ENCODE measurements at regions not wholly inside any gene's neighbourhood (a gene's known extent, or its start where the extent isn't known, plus 50 kb on each side); places are given as distances from the start of the nearest gene placed in this dataset.

DNA sequence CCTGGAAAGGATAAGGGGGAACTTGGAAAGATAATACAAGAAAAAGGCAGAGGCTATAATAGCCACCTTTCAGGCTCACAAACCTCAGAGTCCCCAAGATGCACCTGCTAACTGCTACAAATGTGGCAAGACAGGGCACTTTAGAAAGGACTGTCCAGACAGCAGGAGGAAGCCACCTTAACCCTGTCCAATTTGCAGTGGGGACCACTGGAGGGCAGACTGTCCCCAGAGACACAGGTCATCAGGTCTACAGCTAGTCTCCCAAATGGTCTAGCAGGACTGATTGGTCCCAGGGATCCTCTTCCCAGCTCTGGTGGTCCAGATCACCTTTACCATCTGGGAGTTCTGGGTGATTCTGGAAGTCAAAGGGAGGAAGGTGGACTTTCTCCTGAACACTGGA is 882.5 kb upstream of the GBE1 start:
- TF ChIP-seq, protein P1, sequence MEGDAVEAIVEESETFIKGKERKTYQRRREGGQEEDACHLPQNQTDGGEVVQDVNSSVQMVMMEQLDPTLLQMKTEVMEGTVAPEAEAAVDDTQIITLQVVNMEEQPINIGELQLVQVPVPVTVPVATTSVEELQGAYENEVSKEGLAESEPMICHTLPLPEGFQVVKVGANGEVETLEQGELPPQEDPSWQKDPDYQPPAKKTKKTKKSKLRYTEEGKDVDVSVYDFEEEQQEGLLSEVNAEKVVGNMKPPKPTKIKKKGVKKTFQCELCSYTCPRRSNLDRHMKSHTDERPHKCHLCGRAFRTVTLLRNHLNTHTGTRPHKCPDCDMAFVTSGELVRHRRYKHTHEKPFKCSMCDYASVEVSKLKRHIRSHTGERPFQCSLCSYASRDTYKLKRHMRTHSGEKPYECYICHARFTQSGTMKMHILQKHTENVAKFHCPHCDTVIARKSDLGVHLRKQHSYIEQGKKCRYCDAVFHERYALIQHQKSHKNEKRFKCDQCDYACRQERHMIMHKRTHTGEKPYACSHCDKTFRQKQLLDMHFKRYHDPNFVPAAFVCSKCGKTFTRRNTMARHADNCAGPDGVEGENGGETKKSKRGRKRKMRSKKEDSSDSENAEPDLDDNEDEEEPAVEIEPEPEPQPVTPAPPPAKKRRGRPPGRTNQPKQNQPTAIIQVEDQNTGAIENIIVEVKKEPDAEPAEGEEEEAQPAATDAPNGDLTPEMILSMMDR (IDR thresholded peaks at IDR 0.05; ENCODE audit: low read depth, low read length, poor library complexity, severe bottlenecking), result peak; percentile 27
- no peak for TF ChIP-seq EZH2phosphoT487 (IDR thresholded peaks at IDR 0.05; ENCODE audit: borderline replicate concordance, low read length)
